H9 (cell line): ENCODE measurements at regions not wholly inside any gene's neighbourhood (a gene's known extent, or its start where the extent isn't known, plus 50 kb on each side); places are given as distances from the start of the nearest gene placed in this dataset.

Experiments used
- DNase-seq: peaks from one replicate; pipeline ENCODE4 v3.0.0-alpha.2; 2017
- H2AFZ ChIP-seq: one replicate; pipeline ENCODE4 v1.6.1; 2013; ENCODE audit warnings: mild to moderate bottlenecking, low read length, control low read depth, moderate library complexity
- H2AK5ac ChIP-seq: 2 replicates; pipeline ENCODE4 v1.6.1; 2013; ENCODE audit warnings: low read length, control low read depth, mixed read lengths; ENCODE audit not compliant: insufficient read length
- H2BK120ac ChIP-seq: one replicate; pipeline ENCODE4 v1.6.1; 2013; ENCODE audit warnings: low read depth, mild to moderate bottlenecking, low read length, control low read depth, inconsistent platforms; ENCODE audit not compliant: poor library complexity, severe bottlenecking
- H2BK12ac ChIP-seq: 2 replicates; pipeline ENCODE4 v1.6.1; 2013; ENCODE audit warnings: low read length, control low read depth, mixed read lengths, low read depth; ENCODE audit not compliant: insufficient read length
- H2BK15ac ChIP-seq: 2 replicates; pipeline ENCODE4 v1.6.1; 2013; ENCODE audit warnings: low read depth, low read length, control low read depth
- H2BK20ac ChIP-seq: one replicate; pipeline ENCODE4 v1.6.1; 2013; ENCODE audit warnings: low read depth, mild to moderate bottlenecking, low read length, control low read depth, inconsistent platforms; ENCODE audit not compliant: poor library complexity, severe bottlenecking
- H2BK5ac ChIP-seq: 2 replicates; pipeline ENCODE4 v1.6.1; 2013; ENCODE audit warnings: low read length, control low read depth, mixed read lengths; ENCODE audit not compliant: insufficient read length
- H3K14ac ChIP-seq: 2 replicates; pipeline ENCODE4 v1.6.1; 2013; ENCODE audit warnings: low read length, control low read depth; ENCODE audit not compliant: insufficient read depth
- H3K18ac ChIP-seq: 2 replicates; pipeline ENCODE4 v1.6.1; 2013; ENCODE audit warnings: low read depth, mild to moderate bottlenecking, mixed read lengths, low read length, control low read depth; ENCODE audit not compliant: insufficient read length
- H3K23ac ChIP-seq: 2 replicates; pipeline ENCODE4 v1.6.1; 2013; ENCODE audit warnings: low read length, control low read depth, mixed read lengths, low read depth; ENCODE audit not compliant: insufficient read length
- H3K23me2 ChIP-seq: 2 replicates; pipeline ENCODE4 v1.6.1; 2013; ENCODE audit warnings: low read depth, mild to moderate bottlenecking, mixed read lengths, low read length, control low read depth; ENCODE audit not compliant: insufficient read length, poor library complexity, severe bottlenecking
- H3K27ac ChIP-seq: 2 replicates; pipeline ENCODE4 v1.5.1; 2013; ENCODE audit warnings: low read length, control low read depth, mixed read lengths, low read depth; ENCODE audit not compliant: insufficient read length
- H3K27me3 ChIP-seq: 2 replicates; pipeline ENCODE4 v1.6.1; 2013; ENCODE audit warnings: low read length, control low read depth, inconsistent platforms; ENCODE audit not compliant: insufficient read depth
- H3K4ac ChIP-seq: 2 replicates; pipeline ENCODE4 v1.6.1; 2013; ENCODE audit warnings: low read depth, mild to moderate bottlenecking, control low read depth, inconsistent platforms, low read length, moderate library complexity
- H3K4me1 ChIP-seq: 2 replicates; pipeline ENCODE4 v1.6.1; 2013; ENCODE audit warnings: low read length, control low read depth, inconsistent platforms; ENCODE audit not compliant: insufficient read depth
- H3K4me2 ChIP-seq: 2 replicates; pipeline ENCODE4 v1.6.1; 2013; ENCODE audit warnings: low read length, control low read depth, mixed read lengths; ENCODE audit not compliant: insufficient read length, insufficient read depth
- H3K56ac ChIP-seq: 2 replicates; pipeline ENCODE4 v1.6.1; 2013; ENCODE audit warnings: low read depth, mild to moderate bottlenecking, mixed read lengths, low read length, control low read depth; ENCODE audit not compliant: insufficient read length
- H3K79me1 ChIP-seq: 2 replicates; pipeline ENCODE4 v1.6.1; 2013; ENCODE audit warnings: low read depth, mild to moderate bottlenecking, moderate library complexity, low read length, control low read depth, inconsistent platforms; ENCODE audit not compliant: insufficient read depth, poor library complexity, severe bottlenecking
- H3K79me2 ChIP-seq: 2 replicates; pipeline ENCODE4 v1.6.1; 2013; ENCODE audit warnings: low read length, control low read depth, inconsistent platforms; ENCODE audit not compliant: insufficient read depth
- H3K9ac ChIP-seq: 2 replicates; pipeline ENCODE4 v1.6.1; 2013; ENCODE audit warnings: low read length, control low read depth, mixed read lengths; ENCODE audit not compliant: insufficient read length; ENCODE audit errors: extremely low read depth
- H3K9me3 ChIP-seq: one replicate; pipeline ENCODE4 v1.6.1; 2013; ENCODE audit warnings: low read depth, low read length, inconsistent platforms; ENCODE audit not compliant: control insufficient read depth
- H3T11ph ChIP-seq: one replicate; pipeline ENCODE4 v1.6.1; 2013; ENCODE audit warnings: mild to moderate bottlenecking, low read length, control low read depth, inconsistent platforms
- H4K20me1 ChIP-seq: one replicate; pipeline ENCODE4 v1.6.1; 2013; ENCODE audit not compliant: control insufficient read depth, insufficient read length, insufficient read depth
- H4K5ac ChIP-seq: 2 replicates; pipeline ENCODE4 v1.6.1; 2013; ENCODE audit warnings: low read depth, mild to moderate bottlenecking, mixed read lengths, low read length, control low read depth; ENCODE audit not compliant: insufficient read length
- H4K8ac ChIP-seq: replicated peaks from 2 replicates; pipeline ENCODE4 v1.6.1; 2013; ENCODE audit warnings: low read length, control low read depth, mixed read lengths, low read depth; ENCODE audit not compliant: insufficient read length
- H4K91ac ChIP-seq: 2 replicates; pipeline ENCODE4 v1.6.1; 2013; ENCODE audit warnings: low read depth, mild to moderate bottlenecking, moderate library complexity, mixed read lengths, low read length, control low read depth; ENCODE audit not compliant: insufficient read length
- H3K27ac Mint-ChIP-seq, 3 experiments: 2 replicates in 2 of 3; 3 replicates in 1 of 3; pipeline ENCODE4 v1.8.0; 2020 to 2021; ENCODE audit warnings: mixed read lengths in 3 of 3, mild to moderate bottlenecking in 1 of 3, moderate library complexity in 1 of 3
- H3K27me3 Mint-ChIP-seq: 2 replicates; pipeline ENCODE4 v1.8.0; 2021; ENCODE audit warnings: low read depth, mild to moderate bottlenecking, moderate library complexity, mixed read lengths
- H3K36me3 Mint-ChIP-seq, 3 experiments: 2 replicates in 2 of 3; 3 replicates in 1 of 3; pipeline ENCODE4 v1.8.0; 2020 to 2021; ENCODE audit warnings: low read depth in 3 of 3, mixed read lengths in 3 of 3; ENCODE audit not compliant: insufficient read depth in 1 of 3
- H3K4me1 Mint-ChIP-seq, 2 experiments: 2 replicates each; pipeline ENCODE4 v1.8.0; 2020; ENCODE audit warnings: mixed read lengths in 2 of 2
- H3K4me3 Mint-ChIP-seq, 2 experiments: 2 replicates in 1 of 2; 3 replicates in 1 of 2; pipeline ENCODE4 v1.8.0; 2020 to 2021; ENCODE audit warnings: mild to moderate bottlenecking in 2 of 2, mixed read lengths in 2 of 2, moderate library complexity in 1 of 2
- H3K9me3 Mint-ChIP-seq, 2 experiments: 2 replicates in 1 of 2; 3 replicates in 1 of 2; pipeline ENCODE4 v1.8.0; 2020; ENCODE audit warnings: mild to moderate bottlenecking in 2 of 2, mixed read lengths in 2 of 2, moderate library complexity in 1 of 2
- CTCF ChIP-seq: fragments of 200-600 bp; sonication (generic); conservative IDR thresholded peaks from 3 replicates; pipeline ENCODE4 v1.8.0; 2021; ENCODE audit warnings: antibody characterized with exemption, mild to moderate bottlenecking
- WGBS: extraction: QIAGEN DNeasy Blood & Tissue Kit; methylation state at CpG from one replicate; pipeline ENCODE4 v1.1.7; 2013; ENCODE audit warnings: missing lambda C conversion rate, low lambda C conversion rate, mixed read lengths; ENCODE audit not compliant: insufficient read length; ENCODE audit errors: extremely low coverage; 5-methylcytosine and 5-hydroxymethylcytosine counted together

- Histone ChIP-seq H2BK120ac (no peak overlapping the region), H2BK15ac (no peak overlapping the region), H4K91ac (no peak overlapping the region), H3K14ac (no peak overlapping the region), H4K8ac (no peak overlapping the region), H3T11ph (no peak overlapping the region), H3K79me2 (no peaks in the 10 kb centered on the region), H3K18ac (no peak overlapping the region), H3K23me2 (no peaks in the 10 kb centered on the region), H2BK12ac (no peak overlapping the region), H3K9me3 (no peaks in the 10 kb centered on the region), H3K4ac (no peak overlapping the region), H3K56ac (no peak overlapping the region), H2BK20ac (no peak overlapping the region), H2AK5ac (no peak overlapping the region), H3K79me1 (no peaks in the 10 kb centered on the region), H4K5ac (no peak overlapping the region), H3K4me1 (no peaks in the 10 kb centered on the region), H4K20me1 (no peaks in the 10 kb centered on the region), H3K9ac (no peak overlapping the region), H3K4me2 (no peak overlapping the region), H2BK5ac (no peak overlapping the region), H3K23ac (no peak overlapping the region), H3K27ac (no peak overlapping the region), H2AFZ (no peak overlapping the region), H3K27me3 (no peaks in the 10 kb centered on the region)
- peaks cover 7 to 13% of the 10 kb centered on the region in 2 experiments; a peak in 3 of 4 replicates for H3K4me1 Mint-ChIP-seq
- H3K9me3 Mint-ChIP-seq = no peaks in the 10 kb centered on the region
- H3K27me3 Mint-ChIP-seq = peaks cover 3% of the 10 kb centered on the region
- no peaks in the 10 kb centered on the region for H3K36me3 Mint-ChIP-seq
- DNase-seq = no peak
- no peak for TF ChIP-seq CTCF
- H3K4me3 Mint-ChIP-seq = no peak overlapping the region
- no CpG with 5 or more reads among the region's 4 CpGs for WGBS
- no peak overlapping the region for H3K27ac Mint-ChIP-seq
Measured at GRCh38 chr7:25665374-25665773, 437.1 kb upstream of the NPVF start.
